ENCODE measurements at regions not wholly inside any gene's neighbourhood (a gene's known extent, or its start where the extent isn't known, plus 50 kb on each side); places are given as distances from the start of the nearest gene placed in this dataset.

- TF ChIP-seq ATF2 (IDR thresholded peaks at IDR 0.05; ENCODE audit: low read length), result no peak
- no peak for TF ChIP-seq SIX5 (IDR thresholded peaks at IDR 0.05; ENCODE audit: low read depth, low read length)
- no peak for TF ChIP-seq SAP30 (IDR thresholded peaks at IDR 0.05; ENCODE audit: insufficient read depth, insufficient replicate concordance, low read length)
- no peak for TF ChIP-seq TAF1 (IDR thresholded peaks at IDR 0.05; ENCODE audit: low read depth, low read length)
Observed at GRCh38 chr1:86235852-86236251, 79.3 kb upstream of the COL24A1 start (continued).

Data from H1 (cell line).